VCaP (cell line): ENCODE measurements at regions not wholly inside any gene's neighbourhood (a gene's known extent, or its start where the extent isn't known, plus 50 kb on each side); places are given as distances from the start of the nearest gene placed in this dataset.

Experiments used
- H3K27ac ChIP-seq: fragments of 450-650 bp; 2 replicates; pipeline ENCODE4 v1.5.1; 2017
- TF ChIP-seq, protein P1 (sequence below): fragments of 450-650 bp; conservative IDR thresholded peaks from 2 replicates; pipeline ENCODE4 v1.5.1; 2017; ENCODE audit warnings: mild to moderate bottlenecking, moderate library complexity

DNA sequence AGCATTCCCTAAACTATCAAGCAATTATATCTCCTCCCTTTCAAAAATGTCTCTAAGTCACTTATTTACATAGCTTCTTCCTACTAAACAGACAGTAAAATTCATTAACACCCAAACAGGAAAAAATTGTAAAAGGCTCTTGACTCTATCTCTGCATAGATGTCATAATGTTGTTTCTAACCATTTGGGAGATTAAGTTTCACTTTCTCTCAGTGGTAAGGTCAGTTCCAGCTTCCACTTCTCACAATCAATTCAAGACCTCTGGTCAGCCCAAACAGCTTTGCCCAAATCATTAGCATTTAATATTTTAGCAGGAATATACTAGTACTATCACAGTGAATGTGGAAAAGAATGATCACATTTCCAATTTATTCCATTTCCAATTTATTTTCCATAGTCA lies 374.3 kb upstream of the MC4R start:
- no peak overlapping the region for H3K27ac ChIP-seq
- TF ChIP-seq, protein P1, sequence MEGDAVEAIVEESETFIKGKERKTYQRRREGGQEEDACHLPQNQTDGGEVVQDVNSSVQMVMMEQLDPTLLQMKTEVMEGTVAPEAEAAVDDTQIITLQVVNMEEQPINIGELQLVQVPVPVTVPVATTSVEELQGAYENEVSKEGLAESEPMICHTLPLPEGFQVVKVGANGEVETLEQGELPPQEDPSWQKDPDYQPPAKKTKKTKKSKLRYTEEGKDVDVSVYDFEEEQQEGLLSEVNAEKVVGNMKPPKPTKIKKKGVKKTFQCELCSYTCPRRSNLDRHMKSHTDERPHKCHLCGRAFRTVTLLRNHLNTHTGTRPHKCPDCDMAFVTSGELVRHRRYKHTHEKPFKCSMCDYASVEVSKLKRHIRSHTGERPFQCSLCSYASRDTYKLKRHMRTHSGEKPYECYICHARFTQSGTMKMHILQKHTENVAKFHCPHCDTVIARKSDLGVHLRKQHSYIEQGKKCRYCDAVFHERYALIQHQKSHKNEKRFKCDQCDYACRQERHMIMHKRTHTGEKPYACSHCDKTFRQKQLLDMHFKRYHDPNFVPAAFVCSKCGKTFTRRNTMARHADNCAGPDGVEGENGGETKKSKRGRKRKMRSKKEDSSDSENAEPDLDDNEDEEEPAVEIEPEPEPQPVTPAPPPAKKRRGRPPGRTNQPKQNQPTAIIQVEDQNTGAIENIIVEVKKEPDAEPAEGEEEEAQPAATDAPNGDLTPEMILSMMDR = no peak

DNA sequence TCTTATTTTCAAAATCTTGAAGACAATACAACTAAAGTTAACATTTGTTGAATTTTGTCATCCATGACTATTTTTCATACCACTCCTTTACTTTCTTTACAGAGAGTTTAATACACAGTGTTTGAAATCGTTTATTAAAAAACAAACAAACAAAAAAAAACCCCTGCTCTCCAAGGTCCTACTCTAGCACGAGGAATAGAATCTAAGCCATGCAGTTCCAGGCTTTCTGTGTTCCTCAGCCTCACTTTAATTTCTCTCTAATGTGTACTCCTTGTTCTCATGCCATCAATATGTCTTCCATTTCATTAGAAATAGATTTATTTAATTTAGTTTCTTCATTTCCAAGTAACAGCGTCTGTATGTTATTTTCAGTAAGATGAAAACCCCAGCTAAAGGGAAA lies 381.2 kb upstream of the MC4R start:
- TF ChIP-seq, protein P1 = no peak
- H3K27ac ChIP-seq = no peak overlapping the region

DNA sequence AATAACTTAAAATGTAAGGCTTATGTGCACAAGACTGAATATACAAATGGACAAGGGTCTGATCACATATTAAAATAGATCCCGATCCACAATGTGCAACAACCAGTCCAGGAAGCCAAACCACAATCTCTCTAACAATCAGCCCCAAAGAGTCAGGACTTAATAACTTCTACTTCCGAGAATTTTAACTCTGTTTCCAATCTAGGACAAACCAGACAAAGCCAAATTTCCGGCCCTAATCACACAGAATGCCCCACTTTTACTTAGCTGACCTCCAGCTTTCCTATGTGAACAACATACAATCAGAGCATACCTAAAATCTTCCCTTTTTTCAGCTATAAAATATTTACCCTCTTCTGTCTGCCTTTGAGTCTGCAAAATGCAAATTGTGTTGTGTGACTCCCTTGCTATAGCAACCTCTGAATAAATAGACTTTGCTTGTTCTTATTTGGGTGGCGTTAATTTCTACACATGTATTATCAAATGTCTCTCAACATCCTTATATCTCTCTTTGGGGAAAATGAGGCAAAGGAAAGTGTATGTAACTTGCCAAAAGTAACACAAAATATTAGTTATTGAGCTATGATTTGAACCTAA lies 381.9 kb upstream of the MC4R start:
- no peak overlapping the region for H3K27ac ChIP-seq
- TF ChIP-seq, protein P1 = no peak

DNA sequence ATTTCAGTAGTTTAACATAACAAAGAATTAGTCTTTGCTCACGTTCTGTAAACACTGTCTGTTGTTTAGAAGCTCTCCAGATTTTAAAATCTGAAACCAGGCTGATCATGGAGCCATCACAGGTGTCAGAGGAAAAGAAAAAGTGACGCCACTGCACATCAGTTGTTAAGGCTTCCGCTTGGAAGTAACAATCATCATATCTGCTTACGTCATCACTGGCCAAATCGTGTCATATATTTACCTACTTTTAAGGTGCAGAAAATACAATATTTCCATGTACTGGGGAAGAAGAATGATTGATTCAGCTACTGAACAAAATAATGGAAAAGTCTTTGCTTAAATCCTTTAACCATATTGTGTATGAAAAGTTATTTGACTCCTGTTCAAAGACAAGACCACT lies 382.6 kb upstream of the MC4R start:
- TF ChIP-seq, protein P1 = no peak
- no peak overlapping the region for H3K27ac ChIP-seq

DNA sequence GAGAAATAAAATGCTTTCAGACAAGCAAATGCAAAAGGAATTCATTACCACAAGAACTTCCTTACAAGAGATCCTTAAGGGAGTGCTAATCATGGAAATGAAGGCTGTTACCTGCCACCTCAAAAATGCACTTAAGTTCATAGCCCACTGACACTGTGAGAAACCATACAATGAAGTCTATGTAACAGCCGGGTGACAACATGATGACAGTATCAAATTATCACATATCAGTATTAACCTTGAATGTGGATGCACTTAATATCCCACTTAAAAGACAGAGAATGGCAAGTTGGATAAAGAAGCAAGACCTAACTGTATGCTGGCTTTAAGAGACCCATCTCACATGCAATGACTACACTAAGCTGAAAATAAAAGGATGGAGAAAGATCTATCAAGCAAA lies 403.4 kb upstream of the MC4R start:
- TF ChIP-seq, protein P1 = no peak
- H3K27ac ChIP-seq = no peak overlapping the region

DNA sequence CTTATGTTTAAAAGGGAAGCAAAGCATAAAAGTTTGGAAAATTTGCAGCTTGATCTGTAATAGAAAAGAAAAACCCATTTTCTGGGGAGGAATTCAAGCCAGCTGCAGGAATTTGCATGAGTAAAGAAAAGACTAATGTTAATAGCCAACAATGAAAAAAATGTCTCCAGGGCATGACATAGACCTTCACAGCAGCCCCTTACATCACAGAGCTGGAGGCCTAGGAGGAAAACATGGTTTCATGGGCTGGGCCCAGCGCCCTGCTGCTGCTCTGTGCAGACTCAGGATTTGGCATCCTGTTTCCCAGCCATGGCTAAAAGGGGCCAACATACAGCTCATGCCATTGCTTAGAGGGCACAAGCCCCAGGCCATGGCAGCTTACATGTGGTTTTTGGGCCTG lies 411.6 kb upstream of the MC4R start:
- H3K27ac ChIP-seq = no peak overlapping the region

DNA sequence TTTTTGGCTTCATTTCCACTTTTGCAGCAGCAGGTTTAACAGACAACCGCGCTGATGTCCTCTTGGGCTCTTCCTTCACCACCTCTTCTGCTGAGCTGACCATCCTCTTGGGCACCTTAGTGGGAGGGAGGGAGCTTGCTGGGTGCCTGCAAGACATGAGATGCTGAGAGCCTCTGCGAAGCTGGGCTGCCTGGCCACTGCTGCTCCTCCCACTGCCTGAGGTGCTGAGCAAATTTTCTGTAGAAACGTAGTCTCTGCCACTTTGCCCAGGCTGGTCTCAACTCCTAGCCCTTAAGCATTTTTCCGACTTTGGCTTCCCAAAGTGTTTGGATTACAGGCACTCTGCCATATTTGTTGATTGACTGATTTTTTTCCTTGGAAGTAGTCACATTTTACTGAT lies 422.2 kb upstream of the MC4R start:
- TF ChIP-seq, protein P1 = no peak
- no peak overlapping the region for H3K27ac ChIP-seq

More for the DNA sequence above, 411.6 kb upstream of the MC4R start:
- TF ChIP-seq, protein P1 = no peak
